DOHH2 (cell line): ENCODE measurements at regions not wholly inside any gene's neighbourhood (a gene's known extent, or its start where the extent isn't known, plus 50 kb on each side); places are given as distances from the start of the nearest gene placed in this dataset.
"Not testable (repeated sequence)": the region's sequence is repeated elsewhere in the genome, so short reads cannot be mapped to it uniquely, and the experiment has no call there.

Experiments
- H3F3A ChIP-seq: fragments of 200-600 bp; sonication (generic), shearing (Covaris generic); 2 replicates; pipeline ENCODE4 v1.6.0; 2016; ENCODE audit warnings: antibody characterized with exemption, mild to moderate bottlenecking; ENCODE audit not compliant: control insufficient read depth, insufficient read depth
- H3K27ac ChIP-seq: fragments of 200-600 bp; sonication (generic); 2 replicates; pipeline ENCODE4 v1.5.1; 2014; ENCODE audit warnings: low read depth, mild to moderate bottlenecking, low read length, moderate library complexity
- H3K27me3 ChIP-seq: fragments of 200-600 bp; sonication (generic); 2 replicates; pipeline ENCODE4 v1.6.1; 2014; ENCODE audit warnings: mild to moderate bottlenecking, low read length, mixed read lengths; ENCODE audit not compliant: control insufficient read depth
- H3K36me3 ChIP-seq: fragments of 200-600 bp; sonication (generic); 2 replicates; pipeline ENCODE4 v1.6.1; 2014; ENCODE audit warnings: mild to moderate bottlenecking, low read length, moderate library complexity, mixed read lengths; ENCODE audit not compliant: control insufficient read depth
- H3K4me1 ChIP-seq: fragments of 200-600 bp; sonication (generic); 2 replicates; pipeline ENCODE4 v1.6.1; 2014; ENCODE audit warnings: mild to moderate bottlenecking, low read length, mixed read lengths; ENCODE audit not compliant: control insufficient read depth
- H3K4me2 ChIP-seq: fragments of 200-600 bp; sonication (generic); 2 replicates; pipeline ENCODE4 v1.6.0; 2014; ENCODE audit warnings: mild to moderate bottlenecking, low read length, moderate library complexity
- H3K4me3 ChIP-seq: fragments of 200-600 bp; sonication (generic); 2 replicates; pipeline ENCODE4 v1.5.1; 2014; ENCODE audit warnings: mild to moderate bottlenecking, low read length, mixed read lengths
- H3K79me2 ChIP-seq: fragments of 200-600 bp; sonication (generic); 2 replicates; pipeline ENCODE4 v1.6.1; 2014; ENCODE audit warnings: mild to moderate bottlenecking, low read length, mixed read lengths; ENCODE audit not compliant: control insufficient read depth
- H3K9me2 ChIP-seq: fragments of 200-600 bp; sonication (generic); replicated peaks from 2 replicates; pipeline ENCODE4 v1.6.1; 2014; ENCODE audit warnings: mild to moderate bottlenecking, low read length, mixed read lengths; ENCODE audit not compliant: control insufficient read depth
- H3K9me3 ChIP-seq: fragments of 200-600 bp; sonication (generic); 2 replicates; pipeline ENCODE4 v1.6.1; 2014; ENCODE audit warnings: antibody characterized with exemption, low read length, mixed read lengths; ENCODE audit not compliant: control insufficient read depth, insufficient read depth
- H4K20me1 ChIP-seq: fragments of 200-600 bp; sonication (generic); 2 replicates; pipeline ENCODE4 v1.6.0; 2014; ENCODE audit warnings: low read depth, mild to moderate bottlenecking, antibody characterized with exemption, low read length, moderate library complexity; ENCODE audit not compliant: control insufficient read depth, insufficient read depth
- EZH2phosphoT487 ChIP-seq: fragments of 200-600 bp; sonication (generic); IDR thresholded peaks from 2 replicates; pipeline ENCODE4 v1.6.1; 2017; ENCODE audit warnings: borderline replicate concordance, mild to moderate bottlenecking, antibody characterized with exemption, low read length, moderate library complexity, mixed read lengths
- TF ChIP-seq, protein P1 (sequence below): fragments of 200-600 bp; sonication (generic); IDR thresholded peaks from one replicate; pipeline ENCODE4 v1.5.1; 2014; ENCODE audit warnings: antibody characterized with exemption, mild to moderate bottlenecking, low read depth, low read length; ENCODE audit not compliant: poor library complexity, severe bottlenecking

GRCh38 chr11:121864660-121865059 is 251.4 kb downstream of the BLID start:
- H3K27ac ChIP-seq = no peak overlapping the region
- H3K27me3 ChIP-seq = no peaks in the 10 kb centered on the region
- H3K9me3 ChIP-seq = no peaks in the 10 kb centered on the region
- H3K4me1 ChIP-seq = no peaks in the 10 kb centered on the region
- H3F3A ChIP-seq = no peaks in the 10 kb centered on the region
- H3K4me2 ChIP-seq = no peak overlapping the region
- H3K36me3 ChIP-seq = no peaks in the 10 kb centered on the region
- H3K4me3 ChIP-seq = no peak overlapping the region
- no peaks in the 10 kb centered on the region for H3K79me2 ChIP-seq
- H4K20me1 ChIP-seq = no peaks in the 10 kb centered on the region
- TF ChIP-seq EZH2phosphoT487 = no peak
- TF ChIP-seq, protein P1, sequence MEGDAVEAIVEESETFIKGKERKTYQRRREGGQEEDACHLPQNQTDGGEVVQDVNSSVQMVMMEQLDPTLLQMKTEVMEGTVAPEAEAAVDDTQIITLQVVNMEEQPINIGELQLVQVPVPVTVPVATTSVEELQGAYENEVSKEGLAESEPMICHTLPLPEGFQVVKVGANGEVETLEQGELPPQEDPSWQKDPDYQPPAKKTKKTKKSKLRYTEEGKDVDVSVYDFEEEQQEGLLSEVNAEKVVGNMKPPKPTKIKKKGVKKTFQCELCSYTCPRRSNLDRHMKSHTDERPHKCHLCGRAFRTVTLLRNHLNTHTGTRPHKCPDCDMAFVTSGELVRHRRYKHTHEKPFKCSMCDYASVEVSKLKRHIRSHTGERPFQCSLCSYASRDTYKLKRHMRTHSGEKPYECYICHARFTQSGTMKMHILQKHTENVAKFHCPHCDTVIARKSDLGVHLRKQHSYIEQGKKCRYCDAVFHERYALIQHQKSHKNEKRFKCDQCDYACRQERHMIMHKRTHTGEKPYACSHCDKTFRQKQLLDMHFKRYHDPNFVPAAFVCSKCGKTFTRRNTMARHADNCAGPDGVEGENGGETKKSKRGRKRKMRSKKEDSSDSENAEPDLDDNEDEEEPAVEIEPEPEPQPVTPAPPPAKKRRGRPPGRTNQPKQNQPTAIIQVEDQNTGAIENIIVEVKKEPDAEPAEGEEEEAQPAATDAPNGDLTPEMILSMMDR = no peak
- no peaks in the 10 kb centered on the region for H3K9me2 ChIP-seq

DNA sequence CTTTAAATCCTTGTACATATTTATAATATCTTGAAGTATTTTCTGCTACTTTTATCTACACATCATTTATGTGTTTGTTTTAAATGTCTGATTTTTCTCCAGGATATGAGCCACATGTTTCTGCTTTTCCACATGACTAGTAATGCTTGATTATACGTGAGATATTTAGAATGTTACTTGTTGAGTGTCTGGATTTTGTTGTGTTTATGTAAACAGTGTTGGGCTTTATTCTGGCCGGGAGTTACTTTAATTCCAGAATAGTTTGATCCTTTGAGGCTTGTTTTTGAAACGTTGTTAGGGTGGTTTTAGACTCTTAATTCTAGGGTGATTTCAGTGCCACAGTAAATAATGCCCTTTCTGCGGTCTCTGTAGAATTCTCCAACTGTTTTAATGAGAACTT is 252.9 kb downstream of the BLID start:
- H3K27me3 ChIP-seq = no peaks in the 10 kb centered on the region
- no peaks in the 10 kb centered on the region for H3K79me2 ChIP-seq
- H3K9me3 ChIP-seq = no peaks in the 10 kb centered on the region
- no peaks in the 10 kb centered on the region for H3K4me1 ChIP-seq
- no peaks in the 10 kb centered on the region for H3F3A ChIP-seq
- TF ChIP-seq, protein P1 = no peak
- TF ChIP-seq EZH2phosphoT487 = no peak
- no peak overlapping the region for H3K4me3 ChIP-seq
- H3K4me2 ChIP-seq = no peak overlapping the region
- no peak overlapping the region for H3K27ac ChIP-seq
- no peaks in the 10 kb centered on the region for H3K9me2 ChIP-seq
- no peaks in the 10 kb centered on the region for H3K36me3 ChIP-seq
- H4K20me1 ChIP-seq = no peaks in the 10 kb centered on the region

- not testable (repeated sequence) for H3F3A ChIP-seq, H3K36me3 ChIP-seq, H3K4me3 ChIP-seq, H3K27me3 ChIP-seq, H3K9me3 ChIP-seq, H3K27ac ChIP-seq, H4K20me1 ChIP-seq, H3K4me1 ChIP-seq, H3K9me2 ChIP-seq, H3K79me2 ChIP-seq, H3K4me2 ChIP-seq
These were observed 260.9 kb downstream of the BLID start for GRCh38 chr11:121855138-121855537.

- Histone ChIP-seq H3K9me2 (no peaks in the 10 kb centered on the region), H3K4me1 (no peaks in the 10 kb centered on the region), H3K36me3 (no peaks in the 10 kb centered on the region), H3K27me3 (no peaks in the 10 kb centered on the region), H3K79me2 (no peaks in the 10 kb centered on the region), H3K9me3 (no peaks in the 10 kb centered on the region), H3K27ac (no peak overlapping the region), H3F3A (no peaks in the 10 kb centered on the region), H3K4me2 (no peak overlapping the region), H3K4me3 (no peak overlapping the region), H4K20me1 (no peaks in the 10 kb centered on the region)
- TF ChIP-seq, protein P1 = no peak
- no peak for TF ChIP-seq EZH2phosphoT487
These were observed 272.0 kb downstream of the BLID start for GRCh38 chr11:121844016-121844415.
